ENCODE measurements at regions not wholly inside any gene's neighbourhood (a gene's known extent, or its start where the extent isn't known, plus 50 kb on each side); places are given as distances from the start of the nearest gene placed in this dataset.

DNA sequence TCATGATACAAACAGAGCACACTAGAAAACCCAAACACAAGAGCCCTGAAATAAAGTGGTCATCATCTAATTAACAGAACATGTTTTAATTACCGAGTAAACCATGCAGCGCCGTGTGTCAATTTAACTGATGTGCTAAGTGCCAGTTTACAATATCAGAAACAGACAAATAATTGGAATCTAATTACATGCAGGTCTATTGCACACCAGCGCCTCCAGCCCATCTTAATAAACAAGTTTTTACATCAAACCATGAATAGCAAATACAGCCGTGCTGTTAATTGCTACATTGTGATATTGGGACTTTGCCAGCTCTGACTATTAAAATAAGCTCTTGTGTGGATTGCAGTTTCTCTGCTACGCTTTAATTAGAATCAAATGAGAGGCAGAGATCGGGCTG, 510.2 kb upstream of the MDFIC2 start:
- TF ChIP-seq, protein P1, sequence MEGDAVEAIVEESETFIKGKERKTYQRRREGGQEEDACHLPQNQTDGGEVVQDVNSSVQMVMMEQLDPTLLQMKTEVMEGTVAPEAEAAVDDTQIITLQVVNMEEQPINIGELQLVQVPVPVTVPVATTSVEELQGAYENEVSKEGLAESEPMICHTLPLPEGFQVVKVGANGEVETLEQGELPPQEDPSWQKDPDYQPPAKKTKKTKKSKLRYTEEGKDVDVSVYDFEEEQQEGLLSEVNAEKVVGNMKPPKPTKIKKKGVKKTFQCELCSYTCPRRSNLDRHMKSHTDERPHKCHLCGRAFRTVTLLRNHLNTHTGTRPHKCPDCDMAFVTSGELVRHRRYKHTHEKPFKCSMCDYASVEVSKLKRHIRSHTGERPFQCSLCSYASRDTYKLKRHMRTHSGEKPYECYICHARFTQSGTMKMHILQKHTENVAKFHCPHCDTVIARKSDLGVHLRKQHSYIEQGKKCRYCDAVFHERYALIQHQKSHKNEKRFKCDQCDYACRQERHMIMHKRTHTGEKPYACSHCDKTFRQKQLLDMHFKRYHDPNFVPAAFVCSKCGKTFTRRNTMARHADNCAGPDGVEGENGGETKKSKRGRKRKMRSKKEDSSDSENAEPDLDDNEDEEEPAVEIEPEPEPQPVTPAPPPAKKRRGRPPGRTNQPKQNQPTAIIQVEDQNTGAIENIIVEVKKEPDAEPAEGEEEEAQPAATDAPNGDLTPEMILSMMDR (IDR thresholded peaks at IDR 0.05) = no peak

DNA sequence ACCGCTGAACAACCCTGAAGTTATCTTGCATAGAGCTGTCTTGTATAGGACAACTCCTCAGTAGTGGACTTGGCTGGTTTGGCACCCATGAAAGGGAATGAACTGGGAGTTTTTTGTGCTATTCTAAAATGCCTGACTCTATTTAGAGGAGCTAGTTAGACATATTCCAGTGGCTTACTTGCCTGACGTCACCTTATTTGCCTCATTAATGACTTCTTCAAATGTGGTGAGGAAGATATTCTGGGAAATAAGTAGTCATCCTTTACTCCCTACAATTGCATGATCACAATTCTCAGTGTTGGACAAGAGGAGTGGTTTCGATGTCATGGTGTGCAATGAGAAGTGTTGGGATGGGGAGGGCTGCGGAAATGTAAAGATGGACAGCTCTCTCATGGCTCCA, 509.2 kb upstream of the MDFIC2 start:
- TF ChIP-seq, protein P1 (IDR thresholded peaks at IDR 0.05) = no peak

DNA sequence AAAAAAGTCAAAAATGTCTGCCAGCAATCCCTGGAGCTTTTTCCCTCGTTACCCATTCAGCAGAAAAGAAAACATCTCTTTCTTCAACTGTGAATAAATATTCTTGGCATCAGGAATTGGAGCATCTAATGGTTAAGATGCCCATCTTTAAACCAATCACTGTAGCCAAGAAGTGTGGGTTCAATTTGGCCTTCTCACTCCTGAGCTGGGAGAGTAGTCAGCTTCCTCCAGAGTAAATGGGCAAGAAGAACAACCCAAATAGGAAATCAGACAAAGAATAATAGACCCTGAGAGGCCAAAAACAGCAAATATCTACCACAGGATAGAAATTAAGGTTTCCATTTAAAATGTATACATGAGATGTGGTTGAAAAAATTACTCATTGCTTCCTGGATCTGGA, 508.0 kb upstream of the MDFIC2 start:
- TF ChIP-seq, protein P1 (IDR thresholded peaks at IDR 0.05) = no peak

- TF ChIP-seq, protein P1 (IDR thresholded peaks at IDR 0.05) = no peak
Measured at GRCh38 chr3:70818145-70818544, 505.7 kb upstream of the MDFIC2 start.

- TF ChIP-seq, protein P1 (IDR thresholded peaks at IDR 0.05) = no peak
Measured at GRCh38 chr3:70816346-70816745, 503.9 kb upstream of the MDFIC2 start.

DNA sequence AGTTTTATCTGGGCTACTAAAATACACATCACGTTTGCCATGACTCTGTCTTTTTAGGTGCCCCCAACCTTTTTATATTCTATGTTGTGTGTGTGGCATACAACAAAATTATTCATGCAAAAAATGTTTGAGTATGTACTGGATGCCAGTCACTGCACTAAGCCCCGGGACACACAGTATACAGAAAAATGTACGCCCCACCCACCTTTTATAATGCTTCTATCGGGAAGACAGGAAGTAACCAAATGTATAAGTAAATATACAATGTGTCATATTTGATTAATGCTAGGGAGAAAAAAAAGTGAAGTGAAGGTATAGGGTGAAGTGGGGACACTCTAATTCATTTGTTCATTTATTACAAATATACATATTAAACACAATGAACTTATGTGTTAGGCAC, 503.4 kb upstream of the MDFIC2 start:
- TF ChIP-seq, protein P1 (IDR thresholded peaks at IDR 0.05) = no peak

- TF ChIP-seq, protein P1 (IDR thresholded peaks at IDR 0.05) = no peak
Measured at GRCh38 chr3:70813311-70813710, 500.9 kb upstream of the MDFIC2 start.

- TF ChIP-seq, protein P1 (IDR thresholded peaks at IDR 0.05) = no peak
Measured at GRCh38 chr3:70811880-70812279, 499.4 kb upstream of the MDFIC2 start.
